HuH-7 (cell line): ENCODE measurements at regions not wholly inside any gene's neighbourhood (a gene's known extent, or its start where the extent isn't known, plus 50 kb on each side); places are given as distances from the start of the nearest gene placed in this dataset.

Experiments
- DNase-seq: peaks from one replicate; pipeline ENCODE4 v3.0.0; 2011; ENCODE audit warnings: low spot score

DNA sequence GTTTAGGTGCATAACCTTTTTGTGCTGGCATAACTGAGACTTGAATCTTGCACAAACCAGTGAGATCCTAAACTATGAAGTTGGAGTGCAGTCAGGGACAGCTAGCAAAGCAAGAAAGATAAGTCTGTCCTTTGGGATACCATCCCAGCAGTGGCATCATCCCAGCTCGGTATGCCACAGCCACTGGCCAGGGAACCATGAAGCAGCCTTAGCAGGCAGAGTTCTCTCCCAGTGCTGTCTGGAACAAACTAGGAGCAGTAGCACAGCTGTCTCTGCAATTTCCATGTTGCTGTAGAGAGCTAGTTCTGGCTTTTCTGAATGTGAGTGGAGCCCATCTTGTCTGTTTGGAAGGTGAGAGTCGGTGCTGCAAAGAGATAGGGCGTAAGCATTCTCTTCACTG, 130.3 kb downstream of the DTWD1 start:
- DNase-seq, result no peak

DNA sequence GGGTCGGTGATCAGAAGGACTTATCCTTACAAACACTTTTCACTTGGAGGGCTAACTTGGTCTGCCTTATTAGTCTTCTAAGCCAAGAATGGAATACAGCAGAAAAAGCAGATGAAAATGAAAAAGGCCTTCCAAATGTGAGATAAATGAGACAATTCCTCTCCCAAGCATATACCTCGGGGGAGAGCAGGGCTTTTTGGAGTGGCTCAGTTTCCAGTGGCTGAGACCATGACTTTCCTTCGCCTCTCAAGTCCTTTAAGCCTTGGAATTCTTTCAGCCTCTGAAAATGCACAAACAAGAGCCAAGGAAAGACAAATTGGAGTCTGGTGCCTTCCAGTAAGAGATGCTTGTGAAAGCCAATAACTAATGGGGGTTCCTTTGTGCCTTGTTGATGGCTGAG, 130.9 kb downstream of the DTWD1 start:
- DNase-seq, result no peak

DNA sequence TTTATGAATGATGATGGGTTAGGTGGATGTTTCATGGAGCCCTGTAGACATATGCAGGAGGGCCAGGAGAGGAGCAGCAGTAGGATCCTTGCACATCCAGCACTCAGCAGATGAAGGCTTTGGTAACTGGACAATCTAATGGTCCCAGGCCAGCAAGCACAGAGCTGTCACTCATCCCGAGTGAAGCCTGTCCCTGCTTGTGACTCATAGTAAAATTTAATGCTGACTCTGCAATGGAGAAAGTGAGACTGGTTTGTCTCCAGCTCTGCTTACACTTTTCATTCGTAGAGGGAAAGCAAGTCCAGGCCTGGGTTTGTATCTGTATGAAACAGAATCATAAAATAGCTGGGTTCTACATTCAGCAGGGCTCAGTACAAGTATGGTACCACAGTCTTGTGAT, 131.7 kb downstream of the DTWD1 start:
- no peak for DNase-seq

DNA sequence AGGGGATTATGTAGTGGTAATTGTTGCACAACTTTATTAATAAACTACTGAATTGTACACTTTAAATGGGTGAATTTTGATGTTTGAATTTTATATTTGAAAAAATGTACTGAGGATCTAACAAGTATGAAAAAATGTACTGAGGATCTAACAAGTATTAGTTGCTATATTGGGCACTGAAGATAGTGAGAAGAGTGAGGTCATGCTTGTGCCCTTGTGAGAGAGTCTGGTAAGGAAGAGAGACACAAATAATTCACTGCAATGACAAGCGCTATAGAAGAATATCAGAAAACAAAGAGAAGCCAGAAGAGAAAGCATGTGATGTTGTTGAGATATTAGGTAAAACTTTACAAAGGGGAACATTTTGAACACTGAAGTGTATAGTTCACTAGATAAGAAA, 137.6 kb downstream of the DTWD1 start:
- DNase-seq, result no peak

DNA sequence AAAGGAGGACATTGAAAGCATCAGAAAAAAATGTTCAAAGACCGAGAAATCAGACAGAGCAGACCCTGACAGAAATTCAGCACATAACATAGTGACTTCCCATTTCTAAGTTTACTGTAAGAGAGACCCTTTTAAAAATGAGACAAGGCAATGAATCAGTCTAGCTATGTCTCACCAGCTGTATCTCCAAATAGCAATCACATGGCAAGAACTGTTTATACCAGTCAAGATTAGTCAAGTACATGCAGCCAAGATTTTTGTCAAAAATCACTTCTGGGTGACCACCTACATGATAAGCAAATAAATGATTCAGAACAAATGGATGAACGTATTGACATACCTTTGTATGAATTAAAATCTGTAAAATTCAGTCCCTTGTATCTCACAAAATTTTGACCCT, 138.0 kb downstream of the DTWD1 start:
- DNase-seq, result no peak

DNA sequence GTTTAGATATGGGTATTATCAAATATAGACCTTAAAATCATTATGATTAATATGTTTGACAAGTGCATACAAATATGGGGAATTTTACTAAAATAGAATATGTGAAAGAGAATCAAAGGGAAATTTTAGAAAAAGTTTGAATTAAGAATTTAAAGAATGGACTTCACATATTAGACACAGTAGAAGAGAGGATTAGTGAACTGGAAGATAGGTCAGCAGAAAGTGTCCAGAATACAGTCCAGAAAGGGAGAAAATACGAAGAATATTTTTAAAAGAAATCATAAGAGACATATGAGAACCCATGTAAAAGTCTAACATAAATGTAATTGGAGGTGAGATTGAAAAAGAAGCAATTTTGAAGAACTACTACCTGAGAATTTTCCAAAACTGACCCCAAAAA, 139.9 kb downstream of the DTWD1 start:
- no peak for DNase-seq

DNA sequence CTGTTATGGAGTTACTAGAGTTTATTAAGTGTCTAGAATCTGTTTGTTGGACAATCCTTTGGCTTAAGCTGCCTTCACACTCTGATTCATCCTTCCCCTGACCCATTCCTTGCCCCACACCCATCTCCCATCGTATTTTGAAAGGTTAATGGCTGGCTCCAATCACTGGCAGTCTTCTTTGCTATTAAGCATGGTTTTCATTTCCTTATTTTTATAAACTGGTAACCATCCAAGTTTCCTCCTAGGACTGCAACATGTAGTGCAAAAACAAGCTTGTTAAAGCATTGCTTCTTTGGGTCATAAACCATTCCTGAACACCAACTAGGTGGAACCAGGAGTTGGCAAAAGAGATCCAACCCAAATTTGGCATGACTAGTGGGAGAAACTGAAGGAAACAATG, 148.4 kb downstream of the DTWD1 start:
- no peak for DNase-seq

DNA sequence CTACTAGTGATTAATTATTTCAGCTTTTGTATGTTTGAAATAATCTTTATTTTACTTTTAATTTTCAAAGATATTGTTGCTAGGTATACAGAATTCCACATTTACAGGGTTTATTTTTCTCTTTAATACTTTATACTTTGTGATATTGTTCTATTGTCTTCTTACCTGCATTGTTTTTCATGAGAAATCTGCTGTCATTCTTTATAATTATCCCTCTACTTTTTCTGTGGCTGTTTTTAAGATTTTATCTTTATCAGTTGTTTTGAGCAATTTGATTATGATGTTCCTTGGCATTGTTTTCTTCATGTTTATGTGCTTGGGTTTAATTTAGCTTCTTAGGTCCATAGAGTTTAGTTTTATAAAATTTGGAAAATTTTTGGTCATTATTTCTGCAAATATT, 168.6 kb downstream of the DTWD1 start:
- DNase-seq, result no peak

DNA sequence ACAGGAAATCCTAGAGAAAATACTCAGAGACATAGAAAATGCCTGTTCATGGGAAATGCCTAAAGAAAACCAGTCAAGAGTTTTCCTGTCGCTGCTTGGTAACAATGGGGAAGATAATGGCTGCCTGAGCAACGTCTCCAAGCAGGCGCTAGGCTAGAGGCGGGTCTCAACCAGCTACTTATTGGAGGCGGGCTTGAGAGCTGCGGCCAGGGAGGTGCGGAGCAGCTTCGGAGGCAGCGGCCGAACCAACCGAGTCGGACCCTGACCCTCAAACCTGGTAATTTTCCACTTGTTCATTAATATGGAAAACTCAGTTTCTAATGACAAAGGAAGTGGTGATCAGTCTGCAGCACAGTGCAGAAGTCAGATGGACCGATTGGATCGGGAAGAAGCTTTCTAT, 173.1 kb downstream of the DTWD1 start:
- no peak for DNase-seq

DNA sequence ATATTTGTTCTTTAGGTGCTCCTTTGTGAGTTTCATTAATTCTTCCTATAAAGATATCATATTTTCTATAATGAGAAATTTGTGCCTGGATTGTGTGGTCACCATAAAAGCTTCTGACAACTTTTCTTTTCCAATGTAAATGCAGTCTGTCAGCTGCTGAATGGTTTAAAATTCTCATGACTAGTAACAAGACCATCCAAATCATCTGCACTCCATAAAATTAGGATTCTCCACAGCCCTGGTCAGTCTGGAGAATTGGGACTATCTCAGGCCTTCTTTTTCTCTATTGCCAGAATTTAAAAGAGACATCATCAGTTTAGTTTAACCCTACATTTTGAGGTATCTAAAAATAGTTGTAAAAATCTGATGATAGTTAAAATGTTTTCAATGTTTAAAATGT, 180.9 kb downstream of the DTWD1 start:
- no peak for DNase-seq
